ENCODE measurements at regions not wholly inside any gene's neighbourhood (a gene's known extent, or its start where the extent isn't known, plus 50 kb on each side); places are given as distances from the start of the nearest gene placed in this dataset.

GRCh38 chr15:96622714-96623113 is 292.2 kb downstream of the NR2F2 start:
- TF ChIP-seq ZNF384 (IDR thresholded peaks at IDR 0.05) (no peak), ELF4 (IDR thresholded peaks at IDR 0.05) (no peak), NFRKB (IDR thresholded peaks at IDR 0.05) (no peak), ARNT (IDR thresholded peaks at IDR 0.05) (no peak), L3MBTL2 (conservative IDR thresholded peaks at IDR 0.05) (no peak), FOXA1 (IDR thresholded peaks at IDR 0.05) (no peak), SUZ12 (IDR thresholded peaks at IDR 0.05) (no peak), BHLHE40 (IDR thresholded peaks at IDR 0.05; ENCODE audit: borderline replicate concordance) (no peak), FOXM1 (IDR thresholded peaks at IDR 0.05; ENCODE audit: borderline replicate concordance) (no peak), SP1 (IDR thresholded peaks at IDR 0.05) (no peak)

Measured in HEK293T (cell line).